H1 (cell line): ENCODE measurements at regions not wholly inside any gene's neighbourhood (a gene's known extent, or its start where the extent isn't known, plus 50 kb on each side); places are given as distances from the start of the nearest gene placed in this dataset.

ENCODE experiments used
- CHD1 ChIP-seq: IDR thresholded peaks from 2 replicates; pipeline ENCODE4 v1.6.1; 2012; ENCODE audit warnings: low read depth, low read length, improper control_type of control experiment
- CHD7 ChIP-seq: fragments of 300-600 bp; sonication (generic); IDR thresholded peaks from 2 replicates; pipeline ENCODE4 v1.7.1; 2012; ENCODE audit warnings: low read length, moderate library complexity, mild to moderate bottlenecking, inconsistent platforms; ENCODE audit not compliant: insufficient replicate concordance
- EP300 ChIP-seq, 2 experiments: IDR thresholded peaks; 1 replicate in 1 of 2; 2 replicates in 1 of 2; pipeline ENCODE4 v1.6.1; 2011 to 2012; ENCODE audit warnings: low read depth in 2 of 2, low read length in 2 of 2, mild to moderate bottlenecking in 2 of 2, borderline replicate concordance in 1 of 2, inconsistent platforms in 1 of 2, moderate library complexity in 1 of 2
- GABPA ChIP-seq: IDR thresholded peaks from 2 replicates; pipeline ENCODE4 v1.6.1; 2011; ENCODE audit warnings: mild to moderate bottlenecking, low read length, moderate library complexity, borderline replicate concordance; ENCODE audit not compliant: insufficient read depth
- KDM4A ChIP-seq: IDR thresholded peaks from one replicate; pipeline ENCODE4 v1.7.1; 2012; ENCODE audit warnings: low read depth, mild to moderate bottlenecking, moderate library complexity, low read length, inconsistent platforms; ENCODE audit not compliant: severe bottlenecking
- MAX ChIP-seq: IDR thresholded peaks from 2 replicates; pipeline ENCODE4 v1.6.1; 2012; ENCODE audit warnings: inconsistent platforms
- NANOG ChIP-seq: IDR thresholded peaks from 2 replicates; pipeline ENCODE4 v1.6.1; 2011; ENCODE audit warnings: low read length, low read depth, mild to moderate bottlenecking, inconsistent platforms; ENCODE audit not compliant: insufficient read depth, poor library complexity, severe bottlenecking
- RXRA ChIP-seq: IDR thresholded peaks from 2 replicates; pipeline ENCODE4 v1.6.1; 2011; ENCODE audit warnings: low read depth, mild to moderate bottlenecking, low read length, moderate library complexity; ENCODE audit not compliant: insufficient read depth

GRCh38 chr13:108126056-108126455, 89.3 kb downstream of the LIG4 start (continued):
- TF ChIP-seq CHD7, result no peak
- no peak for TF ChIP-seq EP300 (IDR thresholded peaks at IDR 0.05; ENCODE audit: borderline replicate concordance in 1 of 2, low read depth in 2 of 2, low read length in 2 of 2)
- TF ChIP-seq NANOG, result no peak
- TF ChIP-seq KDM4A, result no peak
- no peak for TF ChIP-seq CHD1
- no peak for TF ChIP-seq GABPA
- no peak for TF ChIP-seq RXRA
- no peak for TF ChIP-seq MAX
- TF ChIP-seq, all 59 proteins: peak for 0
